Neural cell (in vitro differentiated cells): ENCODE measurements at regions not wholly inside any gene's neighbourhood (a gene's known extent, or its start where the extent isn't known, plus 50 kb on each side); places are given as distances from the start of the nearest gene placed in this dataset.

Experiments used
- H2AFZ ChIP-seq: fragments of 200-600, 300-800 bp; sonication (generic), shearing (Covaris generic); 2 replicates; pipeline ENCODE4 v1.6.0; 2014; ENCODE audit warnings: low read depth, mild to moderate bottlenecking, antibody characterized with exemption, low read length, moderate library complexity
- H3F3A ChIP-seq: fragments of 200-600 bp; shearing (Covaris generic); 2 replicates; pipeline ENCODE4 v1.6.1; 2016; ENCODE audit warnings: mild to moderate bottlenecking, moderate library complexity, mixed read lengths, antibody characterized with exemption, low read length; ENCODE audit not compliant: insufficient read depth, poor library complexity, severe bottlenecking
- H3K27ac ChIP-seq: fragments of 200-600, 300-800 bp; sonication (generic), shearing (Covaris generic); 2 replicates; pipeline ENCODE4 v1.5.1; 2014; ENCODE audit warnings: mild to moderate bottlenecking, low read length, moderate library complexity
- H3K27me3 ChIP-seq: fragments of 300-800, 200-600 bp; sonication (generic), shearing (Covaris generic); 2 replicates; pipeline ENCODE4 v1.6.0; 2014; ENCODE audit warnings: mild to moderate bottlenecking, low read depth, low read length, moderate library complexity; ENCODE audit not compliant: insufficient read depth
- H3K36me3 ChIP-seq: fragments of 300-800, 200-600 bp; sonication (generic), shearing (Covaris generic); 2 replicates; pipeline ENCODE4 v1.5.1; 2014; ENCODE audit warnings: mild to moderate bottlenecking, antibody characterized with exemption, low read length, moderate library complexity; ENCODE audit not compliant: insufficient read depth
- H3K4me2 ChIP-seq: fragments of 300-800, 200-600 bp; sonication (generic), shearing (Covaris generic); 2 replicates; pipeline ENCODE4 v1.6.0; 2014; ENCODE audit warnings: mild to moderate bottlenecking, low read length
- H3K4me3 ChIP-seq: fragments of 300-800, 200-600 bp; sonication (generic), shearing (Covaris generic); 2 replicates; pipeline ENCODE4 v1.5.1; 2014; ENCODE audit warnings: mild to moderate bottlenecking, low read length, moderate library complexity
- H3K79me2 ChIP-seq: fragments of 200-600 bp; shearing (Covaris generic); replicated peaks from 2 replicates; pipeline ENCODE4 v1.6.0; 2014; ENCODE audit warnings: mild to moderate bottlenecking, low read length, moderate library complexity; ENCODE audit not compliant: insufficient read depth
- H3K9ac ChIP-seq: fragments of 300-800, 200-600 bp; sonication (generic), shearing (Covaris generic); 2 replicates; pipeline ENCODE4 v1.6.1; 2016; ENCODE audit warnings: mild to moderate bottlenecking, low read length, mixed read lengths
- H3K9me2 ChIP-seq: fragments of 200-600 bp; shearing (Covaris generic); 2 replicates; pipeline ENCODE4 v1.6.1; 2016; ENCODE audit warnings: mild to moderate bottlenecking, low read length, mixed read lengths; ENCODE audit not compliant: insufficient read depth
- H3K9me3 ChIP-seq: fragments of 200-600, 300-800 bp; sonication (generic), shearing (Covaris generic); 2 replicates; pipeline ENCODE4 v1.6.1; 2016; ENCODE audit warnings: mild to moderate bottlenecking, mixed run types, low read length, moderate library complexity, mixed read lengths
- H4K20me1 ChIP-seq: fragments of 200-600 bp; shearing (Covaris generic); 2 replicates; pipeline ENCODE4 v1.6.1; 2016; ENCODE audit warnings: mild to moderate bottlenecking, mixed run types; ENCODE audit not compliant: insufficient read depth
- CTCF ChIP-seq: fragments of 450-650 bp; IDR thresholded peaks from 2 replicates; pipeline ENCODE4 v1.5.1; 2014; ENCODE audit warnings: antibody characterized with exemption, mild to moderate bottlenecking, moderate library complexity; ENCODE audit not compliant: poor library complexity, severe bottlenecking
- EP300 ChIP-seq: fragments of 450-650 bp; conservative IDR thresholded peaks from 2 replicates; pipeline ENCODE4 v1.6.1; 2014; ENCODE audit warnings: antibody characterized with exemption, mild to moderate bottlenecking, moderate library complexity; ENCODE audit not compliant: poor library complexity, severe bottlenecking
- EZH2 ChIP-seq: fragments of 200-600, 300-800 bp; shearing (Covaris generic), sonication (generic); IDR thresholded peaks from 2 replicates; pipeline ENCODE4 v1.6.1; 2014; ENCODE audit warnings: antibody characterized with exemption, low read length, borderline replicate concordance, mild to moderate bottlenecking; ENCODE audit not compliant: insufficient read depth, poor library complexity, severe bottlenecking
- MXI1 ChIP-seq: fragments of 450-650 bp; conservative IDR thresholded peaks from 2 replicates; pipeline ENCODE4 v1.6.1; 2014; ENCODE audit warnings: antibody characterized with exemption, mild to moderate bottlenecking; ENCODE audit not compliant: poor library complexity, severe bottlenecking
- POLR2AphosphoS5 ChIP-seq: IDR thresholded peaks from 2 replicates; pipeline ENCODE4 v1.6.1; 2012
- RAD21 ChIP-seq: fragments of 450-650 bp; conservative IDR thresholded peaks from 2 replicates; pipeline ENCODE4 v1.6.1; 2014; ENCODE audit warnings: antibody characterized with exemption, mild to moderate bottlenecking, moderate library complexity
- REST ChIP-seq: IDR thresholded peaks from 2 replicates; pipeline ENCODE4 v1.6.1; 2012; ENCODE audit warnings: borderline replicate concordance
- SMC3 ChIP-seq: fragments of 450-650 bp; conservative IDR thresholded peaks from 2 replicates; pipeline ENCODE4 v1.6.1; 2014; ENCODE audit warnings: antibody characterized with exemption, mild to moderate bottlenecking, moderate library complexity; ENCODE audit not compliant: poor library complexity
- TAF1 ChIP-seq: IDR thresholded peaks from 2 replicates; pipeline ENCODE4 v1.6.1; 2012; ENCODE audit warnings: low read depth

- Histone ChIP-seq H3K27me3 (no peaks in the 10 kb centered on the region), H3K79me2 (no peaks in the 10 kb centered on the region), H3K36me3 (no peaks in the 10 kb centered on the region), H3K9ac (no peak overlapping the region), H3K4me3 (no peak overlapping the region), H3K9me2 (no peaks in the 10 kb centered on the region), H3K27ac (no peak overlapping the region), H2AFZ (no peak overlapping the region), H3F3A (no peaks in the 10 kb centered on the region), H3K4me2 (no peak overlapping the region), H3K9me3 (no peaks in the 10 kb centered on the region), H4K20me1 (no peaks in the 10 kb centered on the region)
- no peak for TF ChIP-seq RAD21
- no peak for TF ChIP-seq EZH2
- TF ChIP-seq EP300 = no peak
- no peak for TF ChIP-seq POLR2AphosphoS5
- no peak for TF ChIP-seq MXI1
- TF ChIP-seq SMC3 = no peak
- TF ChIP-seq TAF1 = no peak
- TF ChIP-seq CTCF = no peak
- no peak for TF ChIP-seq REST
These were observed 49.9 kb upstream of the IQSEC1 start for GRCh38 chr3:13123013-13123654.
